ENCODE measurements at regions not wholly inside any gene's neighbourhood (a gene's known extent, or its start where the extent isn't known, plus 50 kb on each side); places are given as distances from the start of the nearest gene placed in this dataset.

DNA sequence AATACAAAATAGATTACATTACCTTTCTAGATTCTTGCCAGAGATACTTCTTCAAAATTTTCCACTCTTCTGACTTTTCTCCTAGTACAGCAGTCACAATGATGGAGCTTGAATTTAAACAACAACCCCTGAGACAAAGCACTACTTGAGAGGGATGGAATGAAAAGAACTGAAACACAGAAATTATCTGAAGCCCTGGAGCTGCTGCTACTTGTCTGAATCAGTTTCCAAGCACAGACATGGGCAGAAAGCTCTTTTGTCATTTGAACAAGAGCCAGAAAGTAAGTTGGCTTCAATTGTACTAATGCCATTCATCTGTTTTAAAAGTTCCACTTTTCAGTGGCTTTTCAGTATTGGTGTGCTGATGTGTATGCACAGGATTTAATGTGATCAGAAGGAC is 718.5 kb upstream of the ARPP21 start:
- no TSS peak for BruUV-seq (replicated peaks)
- CTCF ChIA-PET: no interaction called here
- Mint-ChIP-seq H3K36me3 (ENCODE audit: insufficient read depth, unreplicated experiment) (no peaks in the 10 kb centered on the region), H3K4me3 (ENCODE audit: low read depth, unreplicated experiment) (no peak overlapping the region), H3K9me3 (ENCODE audit: low read depth, unreplicated experiment) (no peaks in the 10 kb centered on the region), H3K27me3 (ENCODE audit: unreplicated experiment) (no peaks in the 10 kb centered on the region), H3K4me1 (ENCODE audit: low read depth, unreplicated experiment) (no peaks in the 10 kb centered on the region), H3K27ac (ENCODE audit: unreplicated experiment) (no peak overlapping the region)
- DNase-seq: no peak
- intact Hi-C loops (cut with micrococcal nuclease; ENCODE audit: unreplicated experiment): no loop called here
- TF ChIP-seq, protein P1, sequence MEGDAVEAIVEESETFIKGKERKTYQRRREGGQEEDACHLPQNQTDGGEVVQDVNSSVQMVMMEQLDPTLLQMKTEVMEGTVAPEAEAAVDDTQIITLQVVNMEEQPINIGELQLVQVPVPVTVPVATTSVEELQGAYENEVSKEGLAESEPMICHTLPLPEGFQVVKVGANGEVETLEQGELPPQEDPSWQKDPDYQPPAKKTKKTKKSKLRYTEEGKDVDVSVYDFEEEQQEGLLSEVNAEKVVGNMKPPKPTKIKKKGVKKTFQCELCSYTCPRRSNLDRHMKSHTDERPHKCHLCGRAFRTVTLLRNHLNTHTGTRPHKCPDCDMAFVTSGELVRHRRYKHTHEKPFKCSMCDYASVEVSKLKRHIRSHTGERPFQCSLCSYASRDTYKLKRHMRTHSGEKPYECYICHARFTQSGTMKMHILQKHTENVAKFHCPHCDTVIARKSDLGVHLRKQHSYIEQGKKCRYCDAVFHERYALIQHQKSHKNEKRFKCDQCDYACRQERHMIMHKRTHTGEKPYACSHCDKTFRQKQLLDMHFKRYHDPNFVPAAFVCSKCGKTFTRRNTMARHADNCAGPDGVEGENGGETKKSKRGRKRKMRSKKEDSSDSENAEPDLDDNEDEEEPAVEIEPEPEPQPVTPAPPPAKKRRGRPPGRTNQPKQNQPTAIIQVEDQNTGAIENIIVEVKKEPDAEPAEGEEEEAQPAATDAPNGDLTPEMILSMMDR (IDR thresholded peaks at IDR 0.05; ENCODE audit: unreplicated experiment): no peak

DNA sequence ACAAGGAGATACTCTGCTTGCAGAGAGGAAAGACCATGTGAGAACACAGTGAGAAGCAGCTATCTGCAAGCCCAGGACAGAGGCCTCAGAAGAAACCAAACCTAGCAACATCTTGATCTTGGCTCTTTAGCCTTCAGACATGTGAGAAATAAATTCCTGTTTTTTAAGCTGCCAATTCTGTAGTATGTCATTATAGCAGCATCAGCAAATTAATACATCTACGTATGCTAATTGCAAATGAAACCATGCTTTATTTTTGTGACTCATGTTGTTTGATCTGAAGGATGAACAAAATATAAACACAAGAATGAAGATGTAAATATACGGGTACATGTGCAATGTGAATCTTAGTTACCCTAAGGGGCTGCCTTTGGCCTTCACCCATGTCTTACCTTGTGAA is 714.4 kb upstream of the ARPP21 start:
- intact Hi-C loops (cut with micrococcal nuclease; ENCODE audit: unreplicated experiment): no loop called here
- TF ChIP-seq, protein P1 (IDR thresholded peaks at IDR 0.05; ENCODE audit: unreplicated experiment): no peak
- CTCF ChIA-PET: no interaction called here
- no peak overlapping the region for H3K4me3 Mint-ChIP-seq (ENCODE audit: low read depth, unreplicated experiment)
- H3K9me3 Mint-ChIP-seq (ENCODE audit: low read depth, unreplicated experiment): no peaks in the 10 kb centered on the region
- H3K4me1 Mint-ChIP-seq (ENCODE audit: low read depth, unreplicated experiment): no peaks in the 10 kb centered on the region
- H3K27ac Mint-ChIP-seq (ENCODE audit: unreplicated experiment): no peak overlapping the region
- H3K27me3 Mint-ChIP-seq (ENCODE audit: unreplicated experiment): no peaks in the 10 kb centered on the region
- no TSS peak for BruUV-seq (replicated peaks)
- no peak for DNase-seq
- no peaks in the 10 kb centered on the region for H3K36me3 Mint-ChIP-seq (ENCODE audit: insufficient read depth, unreplicated experiment)

DNA sequence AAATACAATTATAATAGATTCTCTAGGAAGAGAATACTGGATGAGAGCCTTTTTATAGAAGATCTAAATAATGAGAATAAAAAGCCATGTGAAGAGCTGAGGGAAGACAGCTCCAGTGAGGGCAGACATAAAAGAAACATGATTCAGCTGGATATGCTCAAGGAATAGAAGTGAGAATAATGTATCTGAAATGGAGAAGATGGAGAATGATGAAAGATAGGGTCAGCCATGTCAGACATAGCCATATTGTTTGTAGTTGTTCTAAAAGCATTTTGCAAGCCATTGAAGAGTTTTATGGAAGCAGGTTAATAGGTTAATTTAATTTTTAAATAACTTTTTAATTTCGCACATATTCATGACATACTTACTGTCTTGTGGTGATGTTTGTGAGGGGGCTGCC is 713.5 kb upstream of the ARPP21 start:
- H3K4me1 Mint-ChIP-seq (ENCODE audit: low read depth, unreplicated experiment): no peaks in the 10 kb centered on the region
- H3K4me3 Mint-ChIP-seq (ENCODE audit: low read depth, unreplicated experiment): no peak overlapping the region
- no peak overlapping the region for H3K27ac Mint-ChIP-seq (ENCODE audit: unreplicated experiment)
- TF ChIP-seq, protein P1 (IDR thresholded peaks at IDR 0.05; ENCODE audit: unreplicated experiment): no peak
- intact Hi-C loops (cut with micrococcal nuclease; ENCODE audit: unreplicated experiment): no loop called here
- H3K36me3 Mint-ChIP-seq (ENCODE audit: insufficient read depth, unreplicated experiment): no peaks in the 10 kb centered on the region
- CTCF ChIA-PET: no interaction called here
- H3K9me3 Mint-ChIP-seq (ENCODE audit: low read depth, unreplicated experiment): no peaks in the 10 kb centered on the region
- H3K27me3 Mint-ChIP-seq (ENCODE audit: unreplicated experiment): no peaks in the 10 kb centered on the region
- DNase-seq: no peak
- BruUV-seq (replicated peaks): no TSS peak

DNA sequence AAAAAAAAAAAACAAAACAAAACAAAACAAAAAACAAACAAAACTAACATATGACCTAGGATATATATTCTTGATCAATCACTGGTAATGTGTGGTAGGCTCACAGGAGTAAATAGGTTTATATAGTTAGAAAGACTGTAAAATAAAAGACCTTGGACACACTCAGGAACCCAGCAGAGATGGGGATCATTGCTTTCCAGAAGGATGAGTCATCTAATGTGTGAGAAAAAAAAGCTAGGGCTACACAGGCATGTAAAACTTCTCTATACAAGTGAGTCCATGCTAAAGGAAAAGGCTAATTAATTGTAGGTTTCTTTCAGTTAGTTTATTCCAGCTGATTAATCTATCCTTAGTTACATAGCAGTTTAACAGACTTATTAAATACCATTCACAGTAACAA is 710.3 kb upstream of the ARPP21 start:
- intact Hi-C loops (cut with micrococcal nuclease; ENCODE audit: unreplicated experiment): no loop called here
- no peak for DNase-seq
- TF ChIP-seq, protein P1 (IDR thresholded peaks at IDR 0.05; ENCODE audit: unreplicated experiment): no peak
- CTCF ChIA-PET: no interaction called here
- no peaks in the 10 kb centered on the region for H3K36me3 Mint-ChIP-seq (ENCODE audit: insufficient read depth, unreplicated experiment)
- H3K4me1 Mint-ChIP-seq (ENCODE audit: low read depth, unreplicated experiment): no peaks in the 10 kb centered on the region
- no peaks in the 10 kb centered on the region for H3K27me3 Mint-ChIP-seq (ENCODE audit: unreplicated experiment)
- no peak overlapping the region for H3K27ac Mint-ChIP-seq (ENCODE audit: unreplicated experiment)
- BruUV-seq (replicated peaks): no TSS peak
- H3K9me3 Mint-ChIP-seq (ENCODE audit: low read depth, unreplicated experiment): peaks cover 4% of the 10 kb centered on the region
- no peak overlapping the region for H3K4me3 Mint-ChIP-seq (ENCODE audit: low read depth, unreplicated experiment)

DNA sequence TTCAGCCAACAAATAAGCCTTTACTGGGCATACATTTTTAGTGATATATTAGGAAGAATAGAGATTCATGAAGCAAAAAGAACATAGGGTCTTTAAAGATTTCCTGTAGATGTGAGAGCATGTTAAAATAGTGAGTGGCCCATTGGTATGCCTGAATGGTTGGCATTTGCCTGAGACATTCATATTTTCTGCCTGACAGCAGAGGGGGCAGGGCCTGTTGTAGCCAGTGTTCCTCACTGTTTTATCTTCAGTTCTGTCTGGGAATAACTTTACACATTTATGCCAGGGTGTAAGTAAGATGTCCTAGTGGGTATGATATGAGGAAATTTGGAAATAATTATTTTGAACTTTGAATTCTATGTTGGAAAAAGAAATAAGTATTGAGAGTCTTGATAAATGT is 704.7 kb upstream of the ARPP21 start:
- no TSS peak for BruUV-seq (replicated peaks)
- DNase-seq: no peak
- H3K4me1 Mint-ChIP-seq (ENCODE audit: low read depth, unreplicated experiment): no peaks in the 10 kb centered on the region
- H3K27me3 Mint-ChIP-seq (ENCODE audit: unreplicated experiment): no peaks in the 10 kb centered on the region
- H3K36me3 Mint-ChIP-seq (ENCODE audit: insufficient read depth, unreplicated experiment): no peaks in the 10 kb centered on the region
- TF ChIP-seq, protein P1 (IDR thresholded peaks at IDR 0.05; ENCODE audit: unreplicated experiment): no peak
- peaks cover 4% of the 10 kb centered on the region for H3K9me3 Mint-ChIP-seq (ENCODE audit: low read depth, unreplicated experiment)
- no peak overlapping the region for H3K27ac Mint-ChIP-seq (ENCODE audit: unreplicated experiment)
- CTCF ChIA-PET: no interaction called here
- intact Hi-C loops (cut with micrococcal nuclease; ENCODE audit: unreplicated experiment): no loop called here
- H3K4me3 Mint-ChIP-seq (ENCODE audit: low read depth, unreplicated experiment): no peak overlapping the region

Data from Calu3 (cell line).